HG02623 (cell line): ENCODE measurements at regions not wholly inside any gene's neighbourhood (a gene's known extent, or its start where the extent isn't known, plus 50 kb on each side); places are given as distances from the start of the nearest gene placed in this dataset.

Experiments
- ATAC-seq: cut with Tn5 transposase; IDR thresholded peaks from one replicate; pipeline ENCODE4 v1.9.1; 2021; ENCODE audit warnings: moderate library complexity; ENCODE audit not compliant: unreplicated experiment

GRCh38 chr16:85418978-85419491 is 194.1 kb upstream of the GSE1 start:
- no peak for ATAC-seq

GRCh38 chr16:85419503-85420408 is 193.4 kb upstream of the GSE1 start:
- ATAC-seq: no peak

GRCh38 chr16:85420501-85421337 is 192.4 kb upstream of the GSE1 start:
- no peak for ATAC-seq

- ATAC-seq: no peak
Measured at GRCh38 chr16:85421338-85422195, 191.6 kb upstream of the GSE1 start.

GRCh38 chr16:85422196-85422631 is 190.9 kb upstream of the GSE1 start:
- ATAC-seq: no peak

- ATAC-seq: no peak
Measured at GRCh38 chr16:85422632-85423550, 190.2 kb upstream of the GSE1 start.

GRCh38 chr16:85423631-85424030 is 189.5 kb upstream of the GSE1 start:
- ATAC-seq: no peak

- no peak for ATAC-seq
Measured at GRCh38 chr16:85424260-85425073, 188.7 kb upstream of the GSE1 start.

GRCh38 chr16:85425074-85425662 is 188.0 kb upstream of the GSE1 start:
- no peak for ATAC-seq

GRCh38 chr16:85426806-85427205 is 186.3 kb upstream of the GSE1 start:
- no peak for ATAC-seq

GRCh38 chr16:85428168-85428898 is 184.8 kb upstream of the GSE1 start:
- ATAC-seq: no peak

GRCh38 chr16:85428899-85429775 is 184.0 kb upstream of the GSE1 start:
- no peak for ATAC-seq

GRCh38 chr16:85429776-85430522 is 183.2 kb upstream of the GSE1 start:
- ATAC-seq: no peak

GRCh38 chr16:85430523-85431421 is 182.3 kb upstream of the GSE1 start:
- no peak for ATAC-seq
